GM20000 (cell line): ENCODE measurements at regions not wholly inside any gene's neighbourhood (a gene's known extent, or its start where the extent isn't known, plus 50 kb on each side); places are given as distances from the start of the nearest gene placed in this dataset.
"Not testable (repeated sequence)": the region's sequence is repeated elsewhere in the genome, so short reads cannot be mapped to it uniquely, and the experiment has no call there.

ENCODE experiments used
- DNase-seq: peaks from one replicate; pipeline ENCODE4 v3.0.0; 2012; ENCODE audit warnings: low spot score
- TF ChIP-seq, protein P1 (sequence below): IDR thresholded peaks from 2 replicates; pipeline ENCODE4 v1.5.1; 2012; ENCODE audit warnings: mild to moderate bottlenecking, control low read depth; ENCODE audit errors: extremely low read depth, missing control alignments

- no peak for DNase-seq
Observed at GRCh38 chr6:50995036-50995435, 176.4 kb downstream of the TFAP2B start.

GRCh38 chr6:50998905-50999304 lies 180.2 kb downstream of the TFAP2B start:
- DNase-seq = no peak

More at GRCh38 chr6:50995036-50995435, 176.4 kb downstream of the TFAP2B start:
- TF ChIP-seq, protein P1, sequence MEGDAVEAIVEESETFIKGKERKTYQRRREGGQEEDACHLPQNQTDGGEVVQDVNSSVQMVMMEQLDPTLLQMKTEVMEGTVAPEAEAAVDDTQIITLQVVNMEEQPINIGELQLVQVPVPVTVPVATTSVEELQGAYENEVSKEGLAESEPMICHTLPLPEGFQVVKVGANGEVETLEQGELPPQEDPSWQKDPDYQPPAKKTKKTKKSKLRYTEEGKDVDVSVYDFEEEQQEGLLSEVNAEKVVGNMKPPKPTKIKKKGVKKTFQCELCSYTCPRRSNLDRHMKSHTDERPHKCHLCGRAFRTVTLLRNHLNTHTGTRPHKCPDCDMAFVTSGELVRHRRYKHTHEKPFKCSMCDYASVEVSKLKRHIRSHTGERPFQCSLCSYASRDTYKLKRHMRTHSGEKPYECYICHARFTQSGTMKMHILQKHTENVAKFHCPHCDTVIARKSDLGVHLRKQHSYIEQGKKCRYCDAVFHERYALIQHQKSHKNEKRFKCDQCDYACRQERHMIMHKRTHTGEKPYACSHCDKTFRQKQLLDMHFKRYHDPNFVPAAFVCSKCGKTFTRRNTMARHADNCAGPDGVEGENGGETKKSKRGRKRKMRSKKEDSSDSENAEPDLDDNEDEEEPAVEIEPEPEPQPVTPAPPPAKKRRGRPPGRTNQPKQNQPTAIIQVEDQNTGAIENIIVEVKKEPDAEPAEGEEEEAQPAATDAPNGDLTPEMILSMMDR = no peak

DNA sequence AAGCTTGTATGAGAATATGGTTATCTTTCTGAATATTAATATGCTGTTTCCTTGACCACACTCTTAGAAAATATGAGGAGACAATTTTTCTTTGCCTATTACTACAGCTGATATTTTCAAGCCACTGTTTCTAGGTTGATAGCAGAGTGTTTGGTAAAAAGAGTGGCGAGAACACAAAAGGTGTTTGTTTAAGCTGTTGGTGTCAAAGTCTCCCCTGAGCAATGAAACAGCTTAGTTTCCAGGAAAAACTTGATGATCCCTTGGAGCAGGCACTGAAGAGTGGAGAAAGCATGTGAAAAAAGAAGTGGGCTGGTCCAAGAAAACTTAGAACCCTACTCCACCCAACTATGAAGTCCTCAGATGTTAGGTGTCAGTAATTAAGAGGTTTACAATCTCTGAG lies 182.7 kb downstream of the TFAP2B start:
- TF ChIP-seq, protein P1 = no peak
- DNase-seq = no peak

More at GRCh38 chr6:50998905-50999304, 180.2 kb downstream of the TFAP2B start:
- TF ChIP-seq, protein P1 = no peak

DNA sequence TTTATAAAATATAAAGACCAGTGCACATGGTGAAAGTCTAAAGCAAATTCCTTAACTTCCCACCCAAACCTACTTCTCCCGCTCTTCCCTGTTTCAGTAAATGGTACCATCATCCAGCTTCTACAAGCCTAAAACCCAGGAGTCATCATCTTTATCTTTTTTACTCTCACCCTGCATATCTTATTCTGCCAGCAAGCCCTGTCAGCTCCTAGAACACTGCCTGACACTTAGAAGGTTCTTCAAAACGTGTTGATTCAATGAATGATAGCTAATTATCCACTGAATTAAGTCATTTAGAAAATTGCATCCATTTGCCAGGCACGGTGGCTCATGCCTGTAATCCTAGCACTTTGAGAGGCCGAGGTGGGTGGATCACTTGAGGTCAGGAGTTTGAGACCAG lies 185.7 kb downstream of the TFAP2B start:
- TF ChIP-seq, protein P1 = no peak
- no peak for DNase-seq

DNA sequence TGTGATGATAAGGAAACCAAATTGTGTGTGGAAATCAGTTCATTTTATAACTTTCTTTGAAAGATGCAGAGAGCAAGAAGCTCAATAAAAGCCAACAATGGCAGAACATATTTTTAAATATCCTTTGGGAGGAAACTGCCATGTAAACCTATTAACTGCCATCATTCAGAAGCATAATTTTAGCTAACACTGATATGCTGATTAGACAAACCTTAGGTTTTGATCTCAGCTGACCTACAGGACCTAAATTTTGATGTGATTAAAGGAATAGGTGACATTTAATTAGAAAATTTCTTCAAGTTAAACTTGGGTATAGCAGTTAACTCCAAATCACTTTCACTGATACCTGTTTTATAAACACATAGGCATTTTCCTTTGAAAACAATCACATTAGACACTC lies 187.1 kb downstream of the TFAP2B start:
- TF ChIP-seq, protein P1 = no peak
- DNase-seq = no peak

DNA sequence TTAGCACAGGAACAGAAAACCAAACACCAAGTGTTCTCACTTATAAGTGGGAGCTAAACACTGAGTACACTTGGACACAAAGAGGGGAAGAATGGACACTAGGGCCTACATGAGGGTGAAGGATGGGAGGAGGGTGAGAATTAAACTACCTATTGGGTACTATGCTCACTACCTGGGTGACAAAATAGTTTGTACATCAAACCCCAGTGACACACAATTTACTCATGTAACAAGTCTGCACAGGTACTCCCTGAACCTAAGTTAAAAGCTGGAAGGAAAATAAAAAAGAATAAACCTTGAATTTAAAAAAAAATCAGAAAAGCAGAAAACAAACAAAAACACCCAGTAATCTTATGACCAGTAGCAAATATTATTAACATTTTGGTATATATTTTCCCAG lies 188.6 kb downstream of the TFAP2B start:
- TF ChIP-seq, protein P1 = no peak
- no peak for DNase-seq

GRCh38 chr6:51008693-51009092 lies 190.0 kb downstream of the TFAP2B start:
- not testable (repeated sequence) for DNase-seq

DNA sequence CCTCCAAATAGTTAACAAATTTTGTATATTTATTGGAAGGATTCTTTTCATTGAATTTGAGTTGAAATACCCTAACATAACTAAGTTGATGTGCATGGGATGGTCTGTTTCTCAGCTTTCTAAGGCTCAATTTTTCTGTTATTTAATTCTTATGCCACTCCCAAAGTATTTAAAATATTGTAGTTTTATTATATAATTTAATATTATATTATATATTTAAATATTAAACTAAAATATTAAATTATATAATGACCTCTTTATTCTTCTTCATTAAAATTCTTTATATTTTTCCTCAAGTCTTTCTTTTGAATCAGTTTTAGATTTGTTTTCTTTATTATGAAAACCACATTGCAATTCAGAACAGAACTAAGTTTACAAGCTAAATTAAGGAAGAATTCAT lies 194.7 kb downstream of the TFAP2B start:
- TF ChIP-seq, protein P1 = no peak
- DNase-seq = no peak
